HG03432 (cell line): ENCODE measurements at regions not wholly inside any gene's neighbourhood (a gene's known extent, or its start where the extent isn't known, plus 50 kb on each side); places are given as distances from the start of the nearest gene placed in this dataset.
"Not testable (repeated sequence)": the region's sequence is repeated elsewhere in the genome, so short reads cannot be mapped to it uniquely, and the experiment has no call there.

ENCODE experiments used
- ATAC-seq: cut with Tn5 transposase; IDR thresholded peaks from one replicate; pipeline ENCODE4 v1.9.1; 2021; ENCODE audit warnings: mild to moderate bottlenecking, moderate library complexity; ENCODE audit not compliant: unreplicated experiment

GRCh38 chr18:8882632-8883408 is 177.5 kb downstream of the MTCL1 start:
- no peak for ATAC-seq

GRCh38 chr18:8883409-8883668 is 178.0 kb downstream of the MTCL1 start:
- ATAC-seq: no peak

GRCh38 chr18:8887877-8888276 is 182.5 kb downstream of the MTCL1 start:
- not testable (repeated sequence) for ATAC-seq

GRCh38 chr18:8889489-8889888 is 184.1 kb downstream of the MTCL1 start:
- ATAC-seq: no peak

- ATAC-seq: not testable (repeated sequence)
These were observed 185.1 kb downstream of the MTCL1 start for GRCh38 chr18:8890503-8890902.

GRCh38 chr18:8890957-8891464 is 185.7 kb downstream of the MTCL1 start:
- no peak for ATAC-seq

- ATAC-seq: no peak
These were observed 187.9 kb downstream of the MTCL1 start for GRCh38 chr18:8893221-8893620.

GRCh38 chr18:8893628-8894231 is 188.4 kb downstream of the MTCL1 start:
- no peak for ATAC-seq

- ATAC-seq: no peak
These were observed 189.5 kb downstream of the MTCL1 start for GRCh38 chr18:8894823-8895222.

- no peak for ATAC-seq
These were observed 190.0 kb downstream of the MTCL1 start for GRCh38 chr18:8895341-8895740.

GRCh38 chr18:8895987-8896619 is 190.7 kb downstream of the MTCL1 start:
- ATAC-seq: no peak

GRCh38 chr18:8899000-8899399 is 193.6 kb downstream of the MTCL1 start:
- no peak for ATAC-seq

- no peak for ATAC-seq
These were observed 195.2 kb downstream of the MTCL1 start for GRCh38 chr18:8900552-8900951.

- ATAC-seq: no peak
These were observed 195.7 kb downstream of the MTCL1 start for GRCh38 chr18:8901019-8901418.

- ATAC-seq: no peak
These were observed 198.2 kb upstream of the NDUFV2 start for GRCh38 chr18:8904316-8904715.

GRCh38 chr18:8908792-8909510 is 193.5 kb upstream of the NDUFV2 start:
- ATAC-seq: no peak

GRCh38 chr18:8910186-8910822 is 192.2 kb upstream of the NDUFV2 start:
- no peak for ATAC-seq

GRCh38 chr18:8910843-8911242 is 191.7 kb upstream of the NDUFV2 start:
- no peak for ATAC-seq

- ATAC-seq: peak; percentile 15
These were observed 190.8 kb upstream of the NDUFV2 start for GRCh38 chr18:8911408-8912340.
